Stimulated activated CD8-positive, alpha-beta memory T cell treated with anti-CD3 and anti-CD28 coated beads, Interleukin-15, amount 100 ng/mL, for 48 hours (primary cell): ENCODE measurements at regions not wholly inside any gene's neighbourhood (a gene's known extent, or its start where the extent isn't known, plus 50 kb on each side); places are given as distances from the start of the nearest gene placed in this dataset.
"Not testable (repeated sequence)": the region's sequence is repeated elsewhere in the genome, so short reads cannot be mapped to it uniquely, and the experiment has no call there.

Source experiments
- DNase-seq, 2 donors: peaks; one replicate each; pipeline ENCODE4 v3.0.0-alpha.2; 2020; ENCODE audit warnings: low read depth in 2 of 2

DNA sequence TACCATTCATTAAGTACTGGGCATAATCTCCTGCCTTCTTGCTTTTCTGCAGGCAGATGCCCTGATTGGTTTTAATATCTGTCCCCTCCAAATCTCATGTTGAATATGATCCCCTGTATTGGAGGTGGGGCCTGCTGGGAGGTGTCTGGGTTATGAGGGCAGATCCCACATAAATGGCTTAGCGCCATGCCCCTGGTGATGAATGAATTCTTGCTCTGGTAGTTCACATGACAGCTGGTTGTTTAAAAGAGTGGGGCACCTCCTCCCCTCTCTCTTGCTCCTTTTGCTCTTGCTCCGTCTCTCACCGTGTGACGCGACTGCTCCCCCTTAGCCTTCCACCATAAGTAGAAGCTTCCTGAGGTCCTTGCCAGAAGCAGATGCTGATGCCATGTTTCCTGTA lies 564.0 kb upstream of the BRINP1 start:
- DNase-seq = no peak

DNA sequence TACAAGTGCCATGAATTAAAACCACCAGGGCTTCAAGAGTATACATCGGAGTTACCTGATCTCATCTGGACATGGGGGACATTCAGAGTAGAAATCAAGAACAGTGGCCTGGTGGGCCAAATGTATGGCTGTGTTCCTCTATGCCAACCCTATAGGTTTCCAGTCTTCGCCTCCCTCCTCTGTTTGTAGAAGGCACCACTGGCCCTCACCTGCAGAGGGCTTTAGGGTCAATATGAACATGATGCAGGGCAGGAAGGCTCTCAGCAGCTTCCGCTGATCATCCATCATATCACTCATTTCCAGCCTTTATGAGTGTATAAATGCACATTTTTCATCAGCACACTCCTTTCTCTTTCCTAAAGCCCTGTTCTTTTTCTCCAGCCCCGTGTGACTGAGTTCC lies 555.5 kb upstream of the BRINP1 start:
- no peak for DNase-seq

DNA sequence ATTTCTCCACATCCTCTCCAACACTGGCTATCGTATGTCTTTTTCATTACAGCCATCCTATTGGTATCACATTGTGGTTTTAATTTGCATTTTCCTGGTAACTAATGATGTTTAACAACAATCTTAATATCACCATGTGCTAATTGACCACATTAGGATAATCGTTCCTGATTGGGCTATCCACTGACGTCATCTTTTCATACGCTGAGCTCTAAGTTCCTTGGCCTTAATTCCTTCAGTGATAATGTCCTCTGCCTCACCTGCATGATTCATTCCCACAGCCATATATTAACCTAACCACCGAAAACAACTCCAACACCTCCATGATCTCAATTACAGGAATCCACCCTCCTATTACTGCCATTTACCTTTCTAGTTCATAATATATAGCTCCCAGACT lies 547.9 kb upstream of the BRINP1 start:
- no peak for DNase-seq

DNA sequence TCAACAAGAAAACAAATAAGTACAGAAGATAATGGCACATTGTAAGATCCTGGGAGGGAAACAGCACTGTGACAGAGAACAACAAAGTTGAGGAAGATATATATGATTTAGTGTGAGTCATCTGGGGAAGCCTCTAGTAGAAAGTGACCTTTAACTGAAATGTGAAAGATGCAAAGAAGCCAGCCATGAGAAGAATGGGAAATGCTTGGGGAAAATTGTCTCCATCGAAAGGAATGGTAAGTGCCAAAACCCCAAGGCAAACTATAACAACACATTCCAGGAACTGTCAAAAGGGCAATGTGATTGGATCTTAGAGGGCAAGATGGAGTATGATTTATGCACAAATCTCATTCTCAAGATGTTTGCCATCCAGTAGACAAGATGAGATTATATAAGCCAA lies 537.8 kb upstream of the BRINP1 start:
- no peak for DNase-seq

DNA sequence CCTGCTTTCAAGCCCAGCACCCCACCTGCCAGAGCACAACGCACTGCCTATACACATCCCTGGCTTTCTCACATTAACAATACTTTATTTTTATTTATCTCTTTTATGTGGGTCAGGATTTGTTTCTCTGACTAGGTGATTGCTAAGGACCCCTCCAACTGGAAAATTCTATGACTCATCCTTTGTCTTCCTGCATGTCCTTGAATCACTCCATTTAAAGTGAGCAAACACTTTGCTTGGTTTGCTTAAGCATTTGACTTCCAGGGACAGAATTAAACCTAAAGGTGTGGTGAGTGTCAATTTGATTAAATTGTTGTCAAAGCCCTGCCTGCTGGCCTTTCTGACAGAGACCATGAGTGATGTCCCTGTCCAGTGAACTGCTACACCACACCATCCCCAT lies 536.5 kb upstream of the BRINP1 start:
- no peak for DNase-seq

DNA sequence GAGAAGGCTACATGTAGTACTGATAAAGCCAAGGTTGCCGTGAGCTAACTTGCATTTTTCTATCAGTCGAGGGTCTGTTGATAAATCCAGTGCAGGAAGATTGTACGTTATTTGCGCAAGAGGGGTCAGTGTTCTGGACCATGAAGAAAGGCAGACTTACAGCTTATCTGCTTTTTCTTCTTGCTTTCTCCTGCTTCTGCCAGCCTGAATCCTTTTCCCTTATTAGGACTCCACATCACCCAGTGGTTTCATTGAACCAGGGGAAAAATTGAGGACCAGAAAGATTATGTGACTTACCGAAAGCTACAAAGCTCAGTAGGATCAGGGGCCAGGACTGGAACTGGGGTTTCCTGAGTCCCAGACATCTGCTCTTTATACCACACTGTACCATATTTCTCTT lies 534.6 kb upstream of the BRINP1 start:
- DNase-seq = no peak

DNA sequence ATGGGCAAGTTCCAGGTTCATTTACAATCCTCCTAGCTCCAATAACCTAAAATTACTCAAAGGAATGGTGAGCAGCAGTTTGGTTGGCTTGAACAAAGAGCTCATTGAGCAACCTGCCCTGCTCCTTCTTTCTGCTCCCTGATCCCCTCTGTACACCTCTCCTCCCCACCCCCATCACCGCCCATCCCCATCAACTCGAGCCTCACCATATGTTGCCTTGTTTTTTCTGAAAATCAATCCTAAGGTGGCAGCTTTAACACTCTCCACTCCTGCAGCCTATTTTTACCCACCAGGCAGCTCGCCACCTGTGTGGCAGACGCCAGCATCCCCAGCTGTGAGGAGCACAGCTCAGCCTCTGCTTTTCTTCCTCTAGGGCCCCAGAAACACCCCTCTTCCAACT lies 533.4 kb upstream of the BRINP1 start:
- DNase-seq = no peak

DNA sequence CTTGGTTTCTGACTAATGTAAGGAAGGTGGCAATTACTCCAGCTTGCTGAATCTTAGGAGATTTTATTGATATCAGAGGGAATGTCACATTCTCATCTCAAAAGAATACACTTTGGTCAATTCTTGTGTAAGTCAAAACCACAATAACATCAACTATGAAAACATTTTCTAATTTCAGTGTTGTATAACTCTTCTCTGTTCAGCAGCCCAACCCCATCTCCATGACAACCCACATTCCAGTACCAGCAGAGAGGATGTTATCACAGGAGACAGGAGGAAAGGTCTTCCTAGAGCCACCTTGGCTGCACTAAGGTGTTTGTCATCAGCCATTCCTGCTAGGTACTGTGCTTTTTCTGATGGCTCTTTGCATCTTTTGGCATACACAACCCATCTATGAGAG lies 529.1 kb upstream of the BRINP1 start:
- DNase-seq = no peak

DNA sequence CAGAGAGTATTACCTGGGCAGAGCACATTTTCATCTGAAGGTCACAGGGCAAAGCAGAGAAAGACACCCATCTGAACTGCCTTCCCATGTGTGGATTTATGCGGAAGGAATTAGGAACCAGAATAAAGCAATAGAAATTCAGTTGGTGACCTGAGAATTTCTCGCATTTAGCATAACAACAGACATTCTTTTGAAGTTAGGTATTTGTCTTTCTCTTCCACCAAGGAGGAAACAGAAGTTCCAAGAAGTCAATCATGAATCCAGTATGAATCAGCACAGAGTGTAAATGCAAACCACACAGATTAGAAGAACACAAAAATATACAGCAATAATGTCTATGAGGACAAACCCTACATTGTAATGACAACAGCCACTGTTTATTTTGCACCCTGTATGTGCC lies 515.2 kb upstream of the BRINP1 start:
- DNase-seq = no peak

DNA sequence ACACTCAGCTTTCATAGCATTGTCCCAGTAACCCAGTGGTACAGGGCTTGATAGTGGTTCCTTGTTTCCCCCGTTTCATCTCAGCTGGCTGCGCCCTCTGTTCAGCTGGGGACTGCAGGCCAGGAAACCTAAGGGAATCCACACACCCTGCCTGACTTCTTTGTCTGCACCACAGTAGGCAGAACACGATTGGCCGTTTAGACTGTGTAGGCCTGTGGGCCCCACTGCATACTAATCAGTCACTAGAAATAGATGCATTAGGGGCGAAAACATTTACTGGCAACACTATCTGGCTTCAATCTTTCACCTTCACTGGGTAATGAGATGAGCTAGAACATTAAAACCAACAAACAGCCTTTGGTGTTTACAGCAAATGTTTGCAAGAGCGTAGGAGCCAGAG lies 512.7 kb upstream of the BRINP1 start:
- no peak for DNase-seq

DNA sequence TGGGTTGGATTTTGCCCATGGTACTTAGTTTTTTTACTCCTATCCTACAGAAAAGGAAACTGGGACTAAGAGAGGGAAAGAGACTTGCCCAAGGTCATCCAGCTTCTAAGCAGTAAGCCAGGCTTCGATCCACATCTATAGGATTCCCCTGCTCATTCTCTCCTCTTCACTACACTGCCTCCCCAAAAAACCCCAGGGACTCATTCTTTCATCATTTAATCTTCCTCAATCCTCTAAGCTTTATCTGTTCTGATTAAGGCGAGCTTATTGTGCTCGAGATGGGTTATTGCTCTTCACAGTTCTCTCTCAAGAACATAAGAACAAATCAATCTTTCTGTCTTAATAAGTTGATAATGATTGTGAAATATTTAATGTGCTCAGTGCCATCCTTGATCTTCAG lies 511.1 kb upstream of the BRINP1 start:
- DNase-seq = no peak

DNA sequence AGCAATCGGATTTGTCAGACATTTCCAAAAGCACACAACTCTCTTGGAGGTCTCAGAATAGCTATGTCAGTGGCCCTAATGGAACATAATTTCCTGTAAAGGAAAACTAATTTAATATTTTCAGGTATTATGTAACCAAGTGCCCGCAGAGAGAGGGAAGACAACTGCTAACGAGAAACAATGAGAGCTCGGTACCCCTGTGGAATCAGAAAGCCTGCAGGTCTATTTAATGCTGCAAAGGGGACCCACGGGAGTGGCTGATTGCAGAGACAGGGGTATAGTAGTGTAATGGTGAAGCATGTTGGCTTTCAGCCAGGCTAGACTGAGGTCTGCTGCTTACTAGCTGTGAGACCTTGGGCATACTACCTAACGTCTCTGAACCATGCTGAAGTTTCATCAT lies 508.1 kb upstream of the BRINP1 start:
- no peak for DNase-seq

DNA sequence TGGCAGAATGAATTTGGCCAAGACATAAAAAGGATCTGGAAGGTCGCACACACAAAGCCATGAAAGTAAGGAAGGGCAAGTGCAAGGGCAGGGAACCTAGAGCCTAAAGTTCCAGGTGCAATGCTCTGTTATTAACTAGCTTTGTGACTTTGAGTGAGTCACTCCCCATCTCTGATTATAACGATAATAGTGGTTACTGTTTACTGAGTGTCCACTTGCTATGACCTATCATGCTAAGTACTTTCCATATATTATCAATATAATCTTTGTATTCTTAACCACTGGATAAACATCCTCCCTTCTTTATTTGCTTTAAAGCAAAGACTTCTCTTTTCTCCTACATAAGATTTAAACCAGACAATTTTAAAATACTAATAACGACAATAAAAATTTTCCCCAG lies 504.6 kb upstream of the BRINP1 start:
- no peak for DNase-seq

DNA sequence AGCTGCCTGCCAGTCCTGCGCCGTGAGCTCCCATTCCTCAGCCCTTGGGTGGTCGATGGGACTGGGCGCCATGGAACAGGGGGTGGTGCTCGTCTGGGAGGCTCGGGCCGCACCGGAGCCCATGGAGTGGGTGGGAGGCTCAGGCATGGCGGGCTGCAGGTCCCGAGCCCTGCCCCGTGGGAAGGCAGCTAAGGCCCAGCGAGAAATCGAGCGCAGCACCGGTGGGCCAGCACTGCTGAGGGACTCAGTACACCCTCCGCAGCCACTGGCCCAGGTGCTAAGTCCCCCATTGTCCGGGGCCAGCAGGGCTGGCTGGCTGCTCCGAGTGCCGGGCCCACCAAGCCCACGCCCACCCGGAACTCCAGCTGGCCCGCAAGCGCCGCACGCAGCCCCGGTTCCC lies 501.0 kb upstream of the BRINP1 start:
- not testable (repeated sequence) for DNase-seq

DNA sequence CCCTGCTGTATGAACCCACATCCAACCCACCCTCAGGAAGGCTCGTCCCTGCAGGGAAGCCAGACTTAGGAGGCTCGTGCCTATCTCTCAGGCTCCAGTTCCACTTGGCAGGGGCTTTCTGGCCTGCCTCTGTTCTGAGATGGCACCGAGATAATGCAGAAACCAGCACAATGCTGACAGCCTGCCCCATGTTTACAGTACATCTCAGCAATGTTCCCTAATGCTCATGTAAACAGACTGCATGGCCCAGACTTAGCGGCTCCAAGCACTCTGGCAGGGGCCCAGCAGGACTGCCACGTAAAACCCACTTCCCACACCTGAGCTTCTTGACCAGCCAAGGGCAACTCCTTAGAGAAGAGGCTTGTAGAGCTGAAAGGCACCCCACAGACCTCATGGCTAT lies 499.5 kb upstream of the BRINP1 start:
- DNase-seq = no peak

DNA sequence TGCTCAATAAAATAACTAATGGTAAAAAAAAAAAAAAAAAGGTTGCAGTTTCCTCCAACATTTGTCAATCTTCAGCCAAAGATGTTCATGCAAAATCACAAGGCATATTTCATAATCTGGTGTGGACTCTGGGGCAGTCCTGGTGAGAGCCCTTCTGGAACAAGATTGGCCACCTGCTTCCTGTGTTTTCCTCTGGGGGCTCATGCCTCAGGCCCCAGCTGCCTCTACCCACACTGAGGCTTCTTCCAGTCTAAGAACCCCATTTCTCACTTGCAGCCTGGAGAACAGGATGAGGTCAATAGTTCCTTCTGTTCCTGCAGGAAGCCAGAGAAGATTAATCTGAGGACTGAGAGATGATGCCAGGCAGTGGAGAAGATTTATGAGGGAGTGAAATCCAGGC lies 492.6 kb upstream of the BRINP1 start:
- no peak for DNase-seq

DNA sequence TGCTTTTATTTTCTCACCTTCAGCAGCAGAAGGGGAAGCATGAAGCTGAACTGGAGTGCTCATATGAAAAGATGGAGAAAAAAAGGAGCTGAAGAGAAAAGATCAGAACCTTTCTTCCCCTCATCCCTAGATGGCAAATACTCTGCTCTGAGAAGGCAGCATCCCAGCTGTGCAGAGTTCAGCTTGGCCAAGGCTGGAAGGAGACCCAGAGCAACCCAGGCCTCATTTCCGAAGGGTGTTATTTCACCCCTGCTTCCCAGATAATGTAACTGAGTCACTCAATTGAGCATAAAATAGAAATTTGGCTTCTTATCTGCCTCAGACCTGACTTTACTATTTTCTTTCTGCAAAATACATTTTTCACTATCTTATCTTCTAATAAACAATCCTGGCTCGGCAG lies 489.9 kb upstream of the BRINP1 start:
- DNase-seq = no peak

DNA sequence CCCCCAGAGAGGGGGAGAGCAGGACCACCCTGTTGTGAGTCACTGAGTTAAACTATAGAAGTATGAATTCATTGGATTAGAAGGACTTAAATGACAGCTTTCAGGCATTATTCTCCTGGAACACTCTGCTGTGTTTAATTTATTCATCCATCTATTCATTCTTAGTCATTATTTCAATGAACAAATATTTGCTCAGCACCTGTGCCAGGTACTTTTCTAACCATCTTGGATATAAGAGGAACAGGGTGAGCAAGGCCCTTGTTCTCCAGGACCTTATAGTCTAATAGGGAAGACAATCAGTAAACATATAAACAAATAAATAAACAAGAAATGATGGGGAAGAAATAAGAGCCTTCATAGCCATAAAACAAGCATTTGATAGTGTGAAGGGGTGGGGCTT lies 483.9 kb upstream of the BRINP1 start:
- DNase-seq = no peak

DNA sequence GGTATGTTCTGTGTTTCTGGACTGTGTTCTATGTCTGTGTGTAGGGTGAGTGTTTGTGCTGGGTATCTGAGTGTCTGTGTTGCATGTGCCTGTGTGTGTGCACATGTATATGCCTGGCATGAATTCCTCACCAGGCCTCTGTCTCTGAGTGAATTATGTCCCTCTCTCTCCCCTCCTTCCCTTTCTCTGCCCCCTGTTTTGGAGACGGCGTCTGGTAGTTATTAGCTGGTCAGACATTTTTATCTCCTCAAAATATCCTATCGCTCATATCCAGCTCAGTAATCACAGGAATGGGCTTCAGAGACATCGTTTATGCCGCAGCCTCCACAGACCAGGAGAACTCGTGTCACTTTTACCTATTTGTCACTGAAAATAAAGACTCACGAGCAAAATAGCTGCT lies 483.2 kb upstream of the BRINP1 start:
- no peak for DNase-seq

DNA sequence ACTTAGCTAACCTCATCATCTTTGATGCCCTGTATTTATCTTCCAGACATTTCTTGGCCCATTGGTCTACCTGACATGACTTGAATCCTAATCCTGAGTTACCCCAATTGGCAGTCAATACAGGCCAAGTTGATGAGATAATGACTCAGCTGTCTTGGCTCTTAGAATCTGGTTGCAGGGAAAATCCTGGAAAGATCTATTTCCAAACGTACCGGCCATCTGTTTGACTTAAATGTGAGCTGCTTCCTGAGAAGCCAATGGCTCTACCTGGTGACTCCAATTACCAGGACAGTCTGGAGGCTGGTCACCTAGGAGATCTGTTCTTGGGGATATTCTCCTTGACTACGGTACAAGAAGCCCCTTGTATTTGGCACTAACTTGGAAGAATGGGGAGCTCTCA lies 475.2 kb upstream of the BRINP1 start:
- no peak for DNase-seq

DNA sequence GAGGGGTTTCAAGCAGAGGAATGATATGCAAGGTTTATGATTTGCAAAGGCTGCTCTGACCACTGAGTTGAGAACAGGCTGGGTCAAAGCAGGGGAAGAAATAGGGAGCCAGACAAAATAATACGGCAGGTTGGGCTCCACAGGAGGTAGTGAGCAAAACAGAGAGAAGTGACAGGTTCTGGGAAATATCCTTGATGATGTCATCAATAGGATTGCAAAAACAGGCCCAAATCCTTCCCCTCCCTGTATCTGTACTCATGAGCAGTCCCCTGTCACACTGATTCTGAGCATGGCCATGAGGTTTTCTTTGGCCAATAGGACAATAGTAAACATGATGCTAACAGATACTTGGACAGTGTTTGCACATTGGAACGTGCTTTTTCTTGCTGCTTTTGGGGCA lies 471.8 kb upstream of the BRINP1 start:
- no peak for DNase-seq

DNA sequence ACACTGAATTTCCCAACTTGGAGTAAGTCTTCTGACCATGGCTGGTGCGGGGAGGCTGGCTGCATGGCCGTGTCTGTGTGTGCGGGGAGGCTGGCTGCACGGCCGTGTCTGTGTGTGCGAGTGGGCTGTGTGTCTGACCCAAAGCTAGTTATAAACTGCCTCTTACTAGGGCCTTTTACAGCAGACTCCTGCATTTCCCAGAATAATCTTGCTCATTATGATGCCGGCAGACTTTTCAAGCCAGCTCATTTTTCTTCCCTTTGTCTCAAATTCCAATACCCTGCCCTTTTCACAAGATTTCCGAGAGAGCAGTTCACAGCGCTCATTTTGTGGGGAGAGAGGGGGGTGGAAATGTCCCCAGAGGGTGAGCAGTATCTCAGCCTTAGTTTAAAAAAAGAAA lies 470.7 kb upstream of the BRINP1 start:
- DNase-seq = no peak

DNA sequence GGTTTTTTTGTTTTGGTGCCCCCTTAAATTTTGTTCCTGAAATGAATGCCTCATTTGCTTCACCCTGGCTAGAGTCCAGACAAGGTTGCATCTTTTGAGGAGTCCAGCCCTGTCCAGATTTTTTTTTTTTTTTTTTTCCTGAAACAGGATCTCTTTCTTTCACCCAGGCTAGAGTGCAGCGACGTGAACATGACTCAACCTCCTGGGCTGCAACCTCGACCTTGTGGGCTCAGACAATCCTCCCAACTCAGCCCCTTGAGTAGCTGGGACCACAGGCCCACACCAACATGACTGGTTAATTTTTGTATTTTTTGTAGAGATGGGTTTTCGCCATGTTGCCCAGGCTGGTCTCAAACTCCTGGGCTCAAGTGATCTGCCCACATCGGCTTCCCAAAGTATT lies 469.0 kb upstream of the BRINP1 start:
- DNase-seq = no peak

DNA sequence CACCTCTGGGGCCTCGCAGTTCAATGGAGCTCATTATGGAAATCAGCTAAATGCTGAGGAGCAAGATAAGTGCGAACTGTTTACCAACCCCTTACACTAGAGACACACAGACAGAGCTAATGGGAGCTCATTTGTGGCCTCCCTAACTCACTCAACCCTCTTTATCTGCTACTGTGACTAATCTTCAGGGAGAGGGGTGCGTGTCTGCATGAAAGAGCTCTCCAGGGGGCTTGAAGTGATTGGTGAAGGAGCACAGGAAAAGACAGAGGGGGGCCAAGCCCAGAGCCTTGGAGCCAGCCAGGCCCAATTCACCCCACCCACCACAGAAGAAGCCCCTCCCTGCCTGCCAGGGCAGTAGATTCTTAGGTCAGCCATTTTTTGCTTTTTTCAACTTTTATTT lies 466.8 kb upstream of the BRINP1 start:
- no peak for DNase-seq

DNA sequence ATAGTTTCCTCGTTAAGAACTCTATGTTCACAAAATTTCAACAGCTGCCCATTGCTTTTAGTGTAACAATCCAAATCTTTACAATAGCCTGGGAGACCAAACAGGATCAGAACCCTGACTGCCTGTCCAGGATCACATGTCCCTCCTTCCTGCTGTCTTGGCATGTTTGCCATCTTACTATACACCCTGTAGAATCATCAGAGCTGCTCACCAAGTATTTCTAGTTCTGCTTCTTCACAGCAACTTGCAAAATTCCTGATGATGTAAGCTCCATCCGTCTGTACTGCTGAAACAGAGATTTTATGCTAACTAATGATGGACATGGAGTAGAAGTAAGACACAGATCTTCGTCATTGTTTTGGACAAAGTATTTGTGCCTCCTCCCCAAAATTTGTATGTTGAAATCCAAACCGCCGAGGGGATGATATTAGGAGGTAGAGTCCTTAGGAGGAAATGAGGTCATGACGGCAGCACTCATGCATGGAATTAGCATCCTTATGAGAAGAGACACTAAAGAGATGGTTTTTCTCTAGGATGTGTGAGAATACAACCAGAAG lies 464.9 kb upstream of the BRINP1 start:
- no peak for DNase-seq
